ENCODE measurements at regions not wholly inside any gene's neighbourhood (a gene's known extent, or its start where the extent isn't known, plus 50 kb on each side); places are given as distances from the start of the nearest gene placed in this dataset.
"Not testable (repeated sequence)": the region's sequence is repeated elsewhere in the genome, so short reads cannot be mapped to it uniquely, and the experiment has no call there.

GRCh38 chr10:53033396-53033795 is 260.8 kb upstream of the MBL2 start:
- no peak overlapping the region for H3K4me3 ChIP-seq (replicated peaks in 1 of 3)
- WGBS, 2 donors = 82 to 95% methylated on average over 2 of the region's 2 CpGs
- intact Hi-C loops (cut with DNase I) = no loop called here
- DNase-seq = no peak
- no peak overlapping the region for H3K27ac ChIP-seq
- H3K9me3 ChIP-seq = no peaks in the 10 kb centered on the region
- no peaks in the 10 kb centered on the region for H3K36me3 ChIP-seq
- peaks cover 12 to 16% of the 10 kb centered on the region in 2 donors for H3K4me1 ChIP-seq
- no peaks in the 10 kb centered on the region for H3K27me3 ChIP-seq
- no peak for TF ChIP-seq CTCF (IDR thresholded peaks at IDR 0.05)
- no peak for TF ChIP-seq POLR2A (IDR thresholded peaks at IDR 0.05)

DNA sequence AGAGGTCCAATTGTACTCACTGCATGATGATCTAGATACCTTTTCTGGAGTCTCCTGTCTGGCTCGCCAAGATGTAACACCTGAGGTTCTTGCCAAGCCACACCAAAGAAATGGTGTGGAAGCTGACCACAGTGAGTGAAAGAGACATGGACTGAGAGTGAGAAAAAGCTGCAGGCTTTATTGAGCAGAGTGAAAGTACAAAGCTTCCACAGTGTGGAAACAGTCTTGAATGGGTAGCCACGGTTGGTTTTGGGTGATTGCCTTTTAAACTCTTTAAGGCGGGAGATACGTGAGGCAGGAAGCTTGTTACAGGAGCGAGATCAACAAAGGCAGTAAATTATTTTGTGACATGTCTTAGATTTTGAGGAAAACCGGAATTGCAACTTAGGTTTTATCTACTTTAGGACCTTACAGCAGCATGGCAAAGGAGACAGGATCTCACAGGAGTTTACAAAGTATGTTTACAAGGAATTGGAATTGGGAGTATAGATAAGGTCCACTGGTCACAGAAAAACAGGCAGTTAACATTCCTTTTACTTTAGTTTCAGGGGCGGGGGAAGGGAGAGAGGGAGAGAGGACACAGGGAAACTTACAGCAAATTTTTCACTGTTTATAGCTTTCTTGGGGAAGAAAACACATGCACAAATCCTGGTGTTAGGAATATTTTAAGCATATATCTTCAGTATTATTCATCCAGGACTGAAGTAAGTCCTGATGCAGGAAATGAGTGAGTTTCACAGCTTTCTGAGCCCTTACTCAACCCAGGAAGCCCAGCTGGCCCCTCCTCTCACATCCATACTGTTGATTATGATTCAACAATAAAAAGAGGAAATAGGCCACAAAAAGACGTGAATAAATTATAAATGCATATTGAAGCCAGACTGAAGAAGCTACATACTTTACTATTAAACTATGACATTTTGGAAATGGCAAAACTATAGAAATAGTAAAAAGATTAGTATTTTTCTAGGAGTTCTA is 257.6 kb upstream of the MBL2 start:
- H3K27me3 ChIP-seq; H3K36me3 ChIP-seq; H3K9me3 ChIP-seq; intact Hi-C loops (cut with DNase I): not testable (repeated sequence)
- DNase-seq = peak; percentile 52 to 54
- Histone ChIP-seq H3K27ac (peak overlapping the region; percentile 85 to 98 (median 98)), H3K4me1 (peaks cover 16 to 18% of the 10 kb centered on the region in 2 donors), H3K4me3 (replicated peaks in 1 of 3) (peak overlapping the region in 2 of 3 donors; percentile 2 to 33)
- TF ChIP-seq POLR2A (IDR thresholded peaks at IDR 0.05) = peak in 1 of 2 donors; percentile 64
- 11 to 19% methylated on average over 8 of the region's 8 CpGs for WGBS, 2 donors

DNA sequence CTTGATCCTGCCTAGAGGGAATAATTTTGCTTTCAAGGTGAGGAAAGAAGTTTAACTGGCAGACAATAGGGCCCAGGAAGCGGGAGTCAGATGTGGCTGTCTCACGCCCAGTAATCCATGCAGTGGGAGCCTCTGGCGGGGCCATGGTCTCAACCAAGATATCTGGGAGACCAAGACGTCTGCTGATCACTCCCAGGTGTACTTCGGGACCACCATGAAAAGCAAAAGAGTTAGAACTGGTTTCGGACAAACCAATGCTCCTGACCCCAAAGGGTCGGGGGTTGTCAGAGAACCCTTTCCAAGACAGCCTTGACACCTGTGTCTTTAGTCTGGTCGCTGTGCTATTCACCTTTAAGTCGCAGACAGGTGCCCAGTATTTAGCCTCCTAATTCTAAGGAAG is 256.9 kb upstream of the MBL2 start:
- 78% methylated on average over 9 of the region's 9 CpGs for WGBS, 2 donors
- no peak for DNase-seq
- Histone ChIP-seq H3K27ac (peak overlapping the region; percentile 85 to 98 (median 98)), H3K4me1 (peaks cover 16 to 18% of the 10 kb centered on the region in 2 donors), H3K9me3 (no peaks in the 10 kb centered on the region), H3K27me3 (no peaks in the 10 kb centered on the region), H3K36me3 (no peaks in the 10 kb centered on the region), H3K4me3 (replicated peaks in 1 of 3) (peak overlapping the region in 2 of 3 donors; percentile 2 to 33)
- TF ChIP-seq POLR2A (IDR thresholded peaks at IDR 0.05) = no peak
- TF ChIP-seq CTCF (IDR thresholded peaks at IDR 0.05) = no peak
- intact Hi-C loops (cut with DNase I) = no loop called here

- H3K4me1 ChIP-seq = peaks cover 11 to 18% of the 10 kb centered on the region in 2 donors
- peak in 1 of 2 donors; percentile 18 for DNase-seq
- H3K27ac ChIP-seq = peak overlapping the region; percentile 73 to 90 (median 82)
- H3K9me3 ChIP-seq; H3K4me3 ChIP-seq (replicated peaks in 1 of 3); H3K27me3 ChIP-seq; intact Hi-C loops (cut with DNase I); H3K36me3 ChIP-seq: not testable (repeated sequence)
- 63 to 69% methylated on average over 4 to 6 of the region's 6 CpGs for WGBS, 2 donors
Observed at GRCh38 chr10:53025765-53026164, 253.2 kb upstream of the MBL2 start.

- 7% methylated on average over 9 of the region's 9 CpGs for WGBS, 2 donors
- H3K27ac ChIP-seq = peak overlapping the region; percentile 66 to 82 (median 73)
- no peak for TF ChIP-seq POLR2A (IDR thresholded peaks at IDR 0.05)
- no peak for TF ChIP-seq CTCF (IDR thresholded peaks at IDR 0.05)
- no peak overlapping the region for H3K4me3 ChIP-seq (replicated peaks in 1 of 3)
- DNase-seq = peak; percentile 20 to 34
- H3K27me3 ChIP-seq = no peaks in the 10 kb centered on the region
- intact Hi-C loops (cut with DNase I) = no loop called here
- peaks cover 6 to 14% of the 10 kb centered on the region in 2 donors for H3K4me1 ChIP-seq
- no peaks in the 10 kb centered on the region for H3K36me3 ChIP-seq
- H3K9me3 ChIP-seq = no peaks in the 10 kb centered on the region
Observed at GRCh38 chr10:53025172-53025711, 252.7 kb upstream of the MBL2 start.

GRCh38 chr10:53023411-53023810 is 250.8 kb upstream of the MBL2 start:
- H3K4me3 ChIP-seq (replicated peaks in 1 of 3) = no peak overlapping the region
- intact Hi-C loops (cut with DNase I) = no loop called here
- TF ChIP-seq CTCF (IDR thresholded peaks at IDR 0.05) (no peak), POLR2A (IDR thresholded peaks at IDR 0.05) (no peak)
- H3K36me3 ChIP-seq = no peaks in the 10 kb centered on the region
- peak overlapping the region in 2 of 3 donors; percentile 9 to 41 for H3K27ac ChIP-seq
- peaks cover 0 to 11% of the 10 kb centered on the region in 2 donors for H3K4me1 ChIP-seq
- H3K27me3 ChIP-seq = no peaks in the 10 kb centered on the region
- WGBS, 2 donors = 70 to 71% methylated on average over 2 of the region's 2 CpGs
- H3K9me3 ChIP-seq = no peaks in the 10 kb centered on the region
- no peak for DNase-seq

Data from thyroid gland (tissue), 4 donors.